H9 (cell line): ENCODE measurements at regions not wholly inside any gene's neighbourhood (a gene's known extent, or its start where the extent isn't known, plus 50 kb on each side); places are given as distances from the start of the nearest gene placed in this dataset.

Experiments used
- DNase-seq: peaks from one replicate; pipeline ENCODE4 v3.0.0-alpha.2; 2017
- H2AFZ ChIP-seq: one replicate; pipeline ENCODE4 v1.6.1; 2013; ENCODE audit warnings: mild to moderate bottlenecking, low read length, control low read depth, moderate library complexity
- H2AK5ac ChIP-seq: 2 replicates; pipeline ENCODE4 v1.6.1; 2013; ENCODE audit warnings: low read length, control low read depth, mixed read lengths; ENCODE audit not compliant: insufficient read length
- H2BK120ac ChIP-seq: one replicate; pipeline ENCODE4 v1.6.1; 2013; ENCODE audit warnings: low read depth, mild to moderate bottlenecking, low read length, control low read depth, inconsistent platforms; ENCODE audit not compliant: poor library complexity, severe bottlenecking
- H2BK12ac ChIP-seq: 2 replicates; pipeline ENCODE4 v1.6.1; 2013; ENCODE audit warnings: low read length, control low read depth, mixed read lengths, low read depth; ENCODE audit not compliant: insufficient read length
- H2BK15ac ChIP-seq: 2 replicates; pipeline ENCODE4 v1.6.1; 2013; ENCODE audit warnings: low read depth, low read length, control low read depth
- H2BK20ac ChIP-seq: one replicate; pipeline ENCODE4 v1.6.1; 2013; ENCODE audit warnings: low read depth, mild to moderate bottlenecking, low read length, control low read depth, inconsistent platforms; ENCODE audit not compliant: poor library complexity, severe bottlenecking
- H2BK5ac ChIP-seq: 2 replicates; pipeline ENCODE4 v1.6.1; 2013; ENCODE audit warnings: low read length, control low read depth, mixed read lengths; ENCODE audit not compliant: insufficient read length
- H3K14ac ChIP-seq: 2 replicates; pipeline ENCODE4 v1.6.1; 2013; ENCODE audit warnings: low read length, control low read depth; ENCODE audit not compliant: insufficient read depth
- H3K18ac ChIP-seq: 2 replicates; pipeline ENCODE4 v1.6.1; 2013; ENCODE audit warnings: low read depth, mild to moderate bottlenecking, mixed read lengths, low read length, control low read depth; ENCODE audit not compliant: insufficient read length
- H3K23ac ChIP-seq: 2 replicates; pipeline ENCODE4 v1.6.1; 2013; ENCODE audit warnings: low read length, control low read depth, mixed read lengths, low read depth; ENCODE audit not compliant: insufficient read length
- H3K23me2 ChIP-seq: 2 replicates; pipeline ENCODE4 v1.6.1; 2013; ENCODE audit warnings: low read depth, mild to moderate bottlenecking, mixed read lengths, low read length, control low read depth; ENCODE audit not compliant: insufficient read length, poor library complexity, severe bottlenecking
- H3K27ac ChIP-seq: 2 replicates; pipeline ENCODE4 v1.5.1; 2013; ENCODE audit warnings: low read length, control low read depth, mixed read lengths, low read depth; ENCODE audit not compliant: insufficient read length
- H3K27me3 ChIP-seq: 2 replicates; pipeline ENCODE4 v1.6.1; 2013; ENCODE audit warnings: low read length, control low read depth, inconsistent platforms; ENCODE audit not compliant: insufficient read depth
- H3K4ac ChIP-seq: 2 replicates; pipeline ENCODE4 v1.6.1; 2013; ENCODE audit warnings: low read depth, mild to moderate bottlenecking, control low read depth, inconsistent platforms, low read length, moderate library complexity
- H3K4me1 ChIP-seq: 2 replicates; pipeline ENCODE4 v1.6.1; 2013; ENCODE audit warnings: low read length, control low read depth, inconsistent platforms; ENCODE audit not compliant: insufficient read depth
- H3K4me2 ChIP-seq: 2 replicates; pipeline ENCODE4 v1.6.1; 2013; ENCODE audit warnings: low read length, control low read depth, mixed read lengths; ENCODE audit not compliant: insufficient read length, insufficient read depth
- H3K56ac ChIP-seq: 2 replicates; pipeline ENCODE4 v1.6.1; 2013; ENCODE audit warnings: low read depth, mild to moderate bottlenecking, mixed read lengths, low read length, control low read depth; ENCODE audit not compliant: insufficient read length
- H3K79me1 ChIP-seq: 2 replicates; pipeline ENCODE4 v1.6.1; 2013; ENCODE audit warnings: low read depth, mild to moderate bottlenecking, moderate library complexity, low read length, control low read depth, inconsistent platforms; ENCODE audit not compliant: insufficient read depth, poor library complexity, severe bottlenecking
- H3K79me2 ChIP-seq: 2 replicates; pipeline ENCODE4 v1.6.1; 2013; ENCODE audit warnings: low read length, control low read depth, inconsistent platforms; ENCODE audit not compliant: insufficient read depth
- H3K9ac ChIP-seq: 2 replicates; pipeline ENCODE4 v1.6.1; 2013; ENCODE audit warnings: low read length, control low read depth, mixed read lengths; ENCODE audit not compliant: insufficient read length; ENCODE audit errors: extremely low read depth
- H3K9me3 ChIP-seq: one replicate; pipeline ENCODE4 v1.6.1; 2013; ENCODE audit warnings: low read depth, low read length, inconsistent platforms; ENCODE audit not compliant: control insufficient read depth
- H3T11ph ChIP-seq: one replicate; pipeline ENCODE4 v1.6.1; 2013; ENCODE audit warnings: mild to moderate bottlenecking, low read length, control low read depth, inconsistent platforms
- H4K20me1 ChIP-seq: one replicate; pipeline ENCODE4 v1.6.1; 2013; ENCODE audit not compliant: control insufficient read depth, insufficient read length, insufficient read depth
- H4K5ac ChIP-seq: 2 replicates; pipeline ENCODE4 v1.6.1; 2013; ENCODE audit warnings: low read depth, mild to moderate bottlenecking, mixed read lengths, low read length, control low read depth; ENCODE audit not compliant: insufficient read length
- H4K8ac ChIP-seq: replicated peaks from 2 replicates; pipeline ENCODE4 v1.6.1; 2013; ENCODE audit warnings: low read length, control low read depth, mixed read lengths, low read depth; ENCODE audit not compliant: insufficient read length
- H4K91ac ChIP-seq: 2 replicates; pipeline ENCODE4 v1.6.1; 2013; ENCODE audit warnings: low read depth, mild to moderate bottlenecking, moderate library complexity, mixed read lengths, low read length, control low read depth; ENCODE audit not compliant: insufficient read length
- H3K27ac Mint-ChIP-seq, 3 experiments: 2 replicates in 2 of 3; 3 replicates in 1 of 3; pipeline ENCODE4 v1.8.0; 2020 to 2021; ENCODE audit warnings: mixed read lengths in 3 of 3, mild to moderate bottlenecking in 1 of 3, moderate library complexity in 1 of 3
- H3K27me3 Mint-ChIP-seq: 2 replicates; pipeline ENCODE4 v1.8.0; 2021; ENCODE audit warnings: low read depth, mild to moderate bottlenecking, moderate library complexity, mixed read lengths
- H3K36me3 Mint-ChIP-seq, 3 experiments: 2 replicates in 2 of 3; 3 replicates in 1 of 3; pipeline ENCODE4 v1.8.0; 2020 to 2021; ENCODE audit warnings: low read depth in 3 of 3, mixed read lengths in 3 of 3; ENCODE audit not compliant: insufficient read depth in 1 of 3
- H3K4me1 Mint-ChIP-seq, 2 experiments: 2 replicates each; pipeline ENCODE4 v1.8.0; 2020; ENCODE audit warnings: mixed read lengths in 2 of 2
- H3K4me3 Mint-ChIP-seq, 2 experiments: 2 replicates in 1 of 2; 3 replicates in 1 of 2; pipeline ENCODE4 v1.8.0; 2020 to 2021; ENCODE audit warnings: mild to moderate bottlenecking in 2 of 2, mixed read lengths in 2 of 2, moderate library complexity in 1 of 2
- H3K9me3 Mint-ChIP-seq, 2 experiments: 2 replicates in 1 of 2; 3 replicates in 1 of 2; pipeline ENCODE4 v1.8.0; 2020; ENCODE audit warnings: mild to moderate bottlenecking in 2 of 2, mixed read lengths in 2 of 2, moderate library complexity in 1 of 2
- WGBS: extraction: QIAGEN DNeasy Blood & Tissue Kit; methylation state at CpG from one replicate; pipeline ENCODE4 v1.1.7; 2013; ENCODE audit warnings: missing lambda C conversion rate, low lambda C conversion rate, mixed read lengths; ENCODE audit not compliant: insufficient read length; ENCODE audit errors: extremely low coverage; 5-methylcytosine and 5-hydroxymethylcytosine counted together
- TF ChIP-seq, protein P1 (sequence below): fragments of 200-600 bp; sonication (generic); conservative IDR thresholded peaks from 3 replicates; pipeline ENCODE4 v1.8.0; 2021; ENCODE audit warnings: antibody characterized with exemption, mild to moderate bottlenecking

DNA sequence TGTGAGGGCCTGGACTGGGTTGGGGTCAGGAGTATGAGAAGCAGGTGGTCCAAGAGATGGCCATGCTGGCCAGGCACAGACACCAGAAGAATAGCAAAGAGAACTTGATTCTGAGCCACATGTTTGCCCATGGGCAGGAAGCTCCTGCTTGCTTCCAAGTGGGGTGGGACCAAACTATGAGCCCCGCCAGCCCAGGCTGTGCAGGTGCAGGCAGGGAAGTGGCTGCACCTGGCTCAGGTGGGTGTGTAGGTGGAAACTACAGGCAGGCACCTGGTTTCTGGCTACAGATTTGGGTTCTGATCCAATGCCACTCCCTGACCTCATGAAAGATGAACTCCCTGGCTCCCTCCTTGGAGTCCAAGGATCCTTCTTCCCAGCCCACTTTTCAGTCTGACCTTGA lies 207.9 kb upstream of the KLF3 start:
- H3K23me2 ChIP-seq: no peaks in the 10 kb centered on the region
- H4K91ac ChIP-seq: no peak overlapping the region
- H3K9me3 ChIP-seq: no peaks in the 10 kb centered on the region
- no peak overlapping the region for H3T11ph ChIP-seq
- peaks cover 2% of the 10 kb centered on the region; the same call in 1 of the 2 replicates for H3K27me3 Mint-ChIP-seq
- H3K36me3 Mint-ChIP-seq: no peaks in the 10 kb centered on the region; a peak in 2 of 7 replicates
- H3K4ac ChIP-seq: no peak overlapping the region
- H3K18ac ChIP-seq: no peak overlapping the region
- no peak overlapping the region for H2AK5ac ChIP-seq
- no peaks in the 10 kb centered on the region for H3K79me1 ChIP-seq
- no peaks in the 10 kb centered on the region for H3K4me1 ChIP-seq
- H2BK5ac ChIP-seq: no peak overlapping the region
- H3K4me3 Mint-ChIP-seq: no peak overlapping the region
- no peak overlapping the region; a peak in 1 of 7 replicates for H3K27ac Mint-ChIP-seq
- no peaks in the 10 kb centered on the region for H3K27me3 ChIP-seq
- H3K27ac ChIP-seq: no peak overlapping the region
- no peak overlapping the region for H2BK120ac ChIP-seq
- H3K9me3 Mint-ChIP-seq: no peaks in the 10 kb centered on the region
- TF ChIP-seq, protein P1, sequence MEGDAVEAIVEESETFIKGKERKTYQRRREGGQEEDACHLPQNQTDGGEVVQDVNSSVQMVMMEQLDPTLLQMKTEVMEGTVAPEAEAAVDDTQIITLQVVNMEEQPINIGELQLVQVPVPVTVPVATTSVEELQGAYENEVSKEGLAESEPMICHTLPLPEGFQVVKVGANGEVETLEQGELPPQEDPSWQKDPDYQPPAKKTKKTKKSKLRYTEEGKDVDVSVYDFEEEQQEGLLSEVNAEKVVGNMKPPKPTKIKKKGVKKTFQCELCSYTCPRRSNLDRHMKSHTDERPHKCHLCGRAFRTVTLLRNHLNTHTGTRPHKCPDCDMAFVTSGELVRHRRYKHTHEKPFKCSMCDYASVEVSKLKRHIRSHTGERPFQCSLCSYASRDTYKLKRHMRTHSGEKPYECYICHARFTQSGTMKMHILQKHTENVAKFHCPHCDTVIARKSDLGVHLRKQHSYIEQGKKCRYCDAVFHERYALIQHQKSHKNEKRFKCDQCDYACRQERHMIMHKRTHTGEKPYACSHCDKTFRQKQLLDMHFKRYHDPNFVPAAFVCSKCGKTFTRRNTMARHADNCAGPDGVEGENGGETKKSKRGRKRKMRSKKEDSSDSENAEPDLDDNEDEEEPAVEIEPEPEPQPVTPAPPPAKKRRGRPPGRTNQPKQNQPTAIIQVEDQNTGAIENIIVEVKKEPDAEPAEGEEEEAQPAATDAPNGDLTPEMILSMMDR: no peak
- H3K4me1 Mint-ChIP-seq: no peaks in the 10 kb centered on the region
- no peak overlapping the region for H4K5ac ChIP-seq
- H3K14ac ChIP-seq: no peak overlapping the region
- H3K56ac ChIP-seq: no peak overlapping the region
- H3K4me2 ChIP-seq: no peak overlapping the region
- no peaks in the 10 kb centered on the region for H3K79me2 ChIP-seq
- no peak overlapping the region for H3K9ac ChIP-seq
- H2BK15ac ChIP-seq: no peak overlapping the region
- WGBS: no CpG with 5 or more reads among the region's 1 CpG
- H2BK12ac ChIP-seq: no peak overlapping the region
- H4K20me1 ChIP-seq: no peaks in the 10 kb centered on the region
- H4K8ac ChIP-seq: no peak overlapping the region
- DNase-seq: no peak
- no peak overlapping the region for H2AFZ ChIP-seq
- H2BK20ac ChIP-seq: no peak overlapping the region
- no peak overlapping the region for H3K23ac ChIP-seq
